ENCODE measurements at regions not wholly inside any gene's neighbourhood (a gene's known extent, or its start where the extent isn't known, plus 50 kb on each side); places are given as distances from the start of the nearest gene placed in this dataset.
"Not testable (repeated sequence)": the region's sequence is repeated elsewhere in the genome, so short reads cannot be mapped to it uniquely, and the experiment has no call there.

- Histone ChIP-seq H3K27ac (ENCODE audit: insufficient read depth in 1 of 2, low read depth in 1 of 2, low read length in 2 of 2, poor library complexity in 1 of 2, severe bottlenecking in 2 of 2) (no peak overlapping the region), H3K4me1 (ENCODE audit: control extremely low read depth in 1 of 4, control insufficient read depth in 4 of 4, insufficient read depth in 4 of 4, low read length in 3 of 4) (no peaks in the 10 kb centered on the region), H3K4me3 (ENCODE audit: control insufficient read depth in 1 of 7, extremely low read depth in 1 of 7, insufficient read depth in 4 of 7, low read depth in 2 of 7, low read length in 6 of 7) (no peak overlapping the region), H3K27me3 (replicated peaks in 2 of 5; ENCODE audit: control insufficient read depth in 4 of 5, insufficient read depth in 5 of 5, low read length in 4 of 5) (no peaks in the 10 kb centered on the region), H3K36me3 (ENCODE audit: control insufficient read depth in 4 of 4, insufficient read depth in 4 of 4, low read length in 3 of 4) (no peaks in the 10 kb centered on the region), H3K9me3 (ENCODE audit: control extremely low read depth in 1 of 5, control insufficient read depth in 4 of 5, insufficient read depth in 2 of 5, low read depth in 1 of 5, low read length in 4 of 5) (no peaks in the 10 kb centered on the region)
- no CpG with 5 or more reads among the region's 2 CpGs for WGBS (ENCODE audit: insufficient coverage)
- ChIA-PET POLR2A (no interaction called here), CTCF (interaction anchor here (1.6 to 2.0 kb wide), 2 partner anchors 8 to 10 kb away, joined by 4 to 9 read pairs; no protein-coding TSS in a partner anchor)
- no peak for DNase-seq
Measured at GRCh38 chr2:138079976-138080375, 115.7 kb downstream of the HNMT start.

- POLR2A ChIA-PET: no interaction called here
- CTCF ChIA-PET: interaction anchor here (2.0 kb wide), 1 partner anchor 8 kb away, joined by 9 read pairs; no protein-coding TSS in a partner anchor
- WGBS (ENCODE audit: insufficient coverage): no CpG with 5 or more reads among the region's 8 CpGs
Measured at GRCh38 chr2:138081225-138082073, 117.2 kb downstream of the HNMT start.

GRCh38 chr2:138084206-138084605, 119.9 kb downstream of the HNMT start:
- Histone ChIP-seq H3K27ac (ENCODE audit: insufficient read depth in 1 of 2, low read depth in 1 of 2, low read length in 2 of 2, poor library complexity in 1 of 2, severe bottlenecking in 2 of 2) (no peak overlapping the region), H3K4me1 (ENCODE audit: control extremely low read depth in 1 of 4, control insufficient read depth in 4 of 4, insufficient read depth in 4 of 4, low read length in 3 of 4) (no peaks in the 10 kb centered on the region), H3K4me3 (ENCODE audit: control insufficient read depth in 1 of 7, extremely low read depth in 1 of 7, insufficient read depth in 4 of 7, low read depth in 2 of 7, low read length in 6 of 7) (no peak overlapping the region), H3K27me3 (replicated peaks in 2 of 5; ENCODE audit: control insufficient read depth in 4 of 5, insufficient read depth in 5 of 5, low read length in 4 of 5) (no peaks in the 10 kb centered on the region), H3K36me3 (ENCODE audit: control insufficient read depth in 4 of 4, insufficient read depth in 4 of 4, low read length in 3 of 4) (no peaks in the 10 kb centered on the region), H3K9me3 (ENCODE audit: control extremely low read depth in 1 of 5, control insufficient read depth in 4 of 5, insufficient read depth in 2 of 5, low read depth in 1 of 5, low read length in 4 of 5) (no peaks in the 10 kb centered on the region)
- DNase-seq: no peak
- CTCF ChIA-PET: no interaction called here
- POLR2A ChIA-PET: no interaction called here
- no CpG with 5 or more reads among the region's 1 CpG for WGBS (ENCODE audit: insufficient coverage)

More at GRCh38 chr2:138081225-138082073, 117.2 kb downstream of the HNMT start:
- Histone ChIP-seq H3K4me1 (ENCODE audit: control extremely low read depth in 1 of 4, control insufficient read depth in 4 of 4, insufficient read depth in 4 of 4, low read length in 3 of 4) (no peaks in the 10 kb centered on the region), H3K9me3 (ENCODE audit: control extremely low read depth in 1 of 5, control insufficient read depth in 4 of 5, insufficient read depth in 2 of 5, low read depth in 1 of 5, low read length in 4 of 5) (no peaks in the 10 kb centered on the region), H3K4me3 (ENCODE audit: control insufficient read depth in 1 of 7, extremely low read depth in 1 of 7, insufficient read depth in 4 of 7, low read depth in 2 of 7, low read length in 6 of 7) (no peak overlapping the region), H3K36me3 (ENCODE audit: control insufficient read depth in 4 of 4, insufficient read depth in 4 of 4, low read length in 3 of 4) (no peaks in the 10 kb centered on the region), H3K27ac (ENCODE audit: insufficient read depth in 1 of 2, low read depth in 1 of 2, low read length in 2 of 2, poor library complexity in 1 of 2, severe bottlenecking in 2 of 2) (no peak overlapping the region), H3K27me3 (replicated peaks in 2 of 5; ENCODE audit: control insufficient read depth in 4 of 5, insufficient read depth in 5 of 5, low read length in 4 of 5) (no peaks in the 10 kb centered on the region)
- no peak for DNase-seq

GRCh38 chr2:138085441-138085840, 121.2 kb downstream of the HNMT start:
- H3K9me3 ChIP-seq (ENCODE audit: control extremely low read depth in 1 of 5, control insufficient read depth in 4 of 5, insufficient read depth in 2 of 5, low read depth in 1 of 5, low read length in 4 of 5); POLR2A ChIA-PET; H3K27ac ChIP-seq (ENCODE audit: insufficient read depth in 1 of 2, low read depth in 1 of 2, low read length in 2 of 2, poor library complexity in 1 of 2, severe bottlenecking in 2 of 2); DNase-seq; H3K36me3 ChIP-seq (ENCODE audit: control insufficient read depth in 4 of 4, insufficient read depth in 4 of 4, low read length in 3 of 4); H3K4me3 ChIP-seq (ENCODE audit: control insufficient read depth in 1 of 7, extremely low read depth in 1 of 7, insufficient read depth in 4 of 7, low read depth in 2 of 7, low read length in 6 of 7); H3K4me1 ChIP-seq (ENCODE audit: control extremely low read depth in 1 of 4, control insufficient read depth in 4 of 4, insufficient read depth in 4 of 4, low read length in 3 of 4); H3K27me3 ChIP-seq (replicated peaks in 2 of 5; ENCODE audit: control insufficient read depth in 4 of 5, insufficient read depth in 5 of 5, low read length in 4 of 5): not testable (repeated sequence)
- WGBS (ENCODE audit: insufficient coverage): no CpG with 5 or more reads among the region's 1 CpG
- CTCF ChIA-PET: interaction anchor here (0.7 kb wide), 1 partner anchor 13 kb away, joined by 3 read pairs; no protein-coding TSS in a partner anchor

GRCh38 chr2:138086576-138086975, 122.3 kb downstream of the HNMT start:
- DNase-seq: no peak
- no peaks in the 10 kb centered on the region for H3K9me3 ChIP-seq (ENCODE audit: control extremely low read depth in 1 of 5, control insufficient read depth in 4 of 5, insufficient read depth in 2 of 5, low read depth in 1 of 5, low read length in 4 of 5)

GRCh38 chr2:138087751-138088593, 123.7 kb downstream of the HNMT start:
- WGBS (ENCODE audit: insufficient coverage): 97% methylated on average over 11 of the region's 13 CpGs
- H3K4me3 ChIP-seq (ENCODE audit: control insufficient read depth in 1 of 7, extremely low read depth in 1 of 7, insufficient read depth in 4 of 7, low read depth in 2 of 7, low read length in 6 of 7): no peak overlapping the region
- no peaks in the 10 kb centered on the region for H3K4me1 ChIP-seq (ENCODE audit: control extremely low read depth in 1 of 4, control insufficient read depth in 4 of 4, insufficient read depth in 4 of 4, low read length in 3 of 4)
- peak in 1 of 3 donors; percentile 2 for DNase-seq
- ChIA-PET POLR2A (no interaction called here), CTCF (interaction anchor here (0.6 to 1.7 kb wide), 5 partner anchors 9 to 177 kb away, joined by 3 to 5 read pairs (median 3); no protein-coding TSS in a partner anchor)
- H3K27me3 ChIP-seq (replicated peaks in 2 of 5; ENCODE audit: control insufficient read depth in 4 of 5, insufficient read depth in 5 of 5, low read length in 4 of 5): no peaks in the 10 kb centered on the region
- H3K9me3 ChIP-seq (ENCODE audit: control extremely low read depth in 1 of 5, control insufficient read depth in 4 of 5, insufficient read depth in 2 of 5, low read depth in 1 of 5, low read length in 4 of 5): no peaks in the 10 kb centered on the region
- H3K36me3 ChIP-seq (ENCODE audit: control insufficient read depth in 4 of 4, insufficient read depth in 4 of 4, low read length in 3 of 4): no peaks in the 10 kb centered on the region
- H3K27ac ChIP-seq (ENCODE audit: insufficient read depth in 1 of 2, low read depth in 1 of 2, low read length in 2 of 2, poor library complexity in 1 of 2, severe bottlenecking in 2 of 2): no peak overlapping the region

More at GRCh38 chr2:138086576-138086975, 122.3 kb downstream of the HNMT start:
- ChIA-PET CTCF (interaction anchor here (1.7 kb wide), 1 partner anchor 138 kb away, joined by 5 read pairs; no protein-coding TSS in a partner anchor), POLR2A (no interaction called here)
- no peaks in the 10 kb centered on the region for H3K27me3 ChIP-seq (replicated peaks in 2 of 5; ENCODE audit: control insufficient read depth in 4 of 5, insufficient read depth in 5 of 5, low read length in 4 of 5)
- no peaks in the 10 kb centered on the region for H3K4me1 ChIP-seq (ENCODE audit: control extremely low read depth in 1 of 4, control insufficient read depth in 4 of 4, insufficient read depth in 4 of 4, low read length in 3 of 4)
- no peaks in the 10 kb centered on the region for H3K36me3 ChIP-seq (ENCODE audit: control insufficient read depth in 4 of 4, insufficient read depth in 4 of 4, low read length in 3 of 4)
- no peak overlapping the region for H3K27ac ChIP-seq (ENCODE audit: insufficient read depth in 1 of 2, low read depth in 1 of 2, low read length in 2 of 2, poor library complexity in 1 of 2, severe bottlenecking in 2 of 2)
- H3K4me3 ChIP-seq (ENCODE audit: control insufficient read depth in 1 of 7, extremely low read depth in 1 of 7, insufficient read depth in 4 of 7, low read depth in 2 of 7, low read length in 6 of 7): no peak overlapping the region
